GM19043 (cell line): ENCODE measurements at regions not wholly inside any gene's neighbourhood (a gene's known extent, or its start where the extent isn't known, plus 50 kb on each side); places are given as distances from the start of the nearest gene placed in this dataset.

Source experiments
- ATAC-seq: cut with Tn5 transposase; IDR thresholded peaks from one replicate; pipeline ENCODE4 v1.9.1; 2021; ENCODE audit warnings: low read depth; ENCODE audit not compliant: unreplicated experiment

DNA sequence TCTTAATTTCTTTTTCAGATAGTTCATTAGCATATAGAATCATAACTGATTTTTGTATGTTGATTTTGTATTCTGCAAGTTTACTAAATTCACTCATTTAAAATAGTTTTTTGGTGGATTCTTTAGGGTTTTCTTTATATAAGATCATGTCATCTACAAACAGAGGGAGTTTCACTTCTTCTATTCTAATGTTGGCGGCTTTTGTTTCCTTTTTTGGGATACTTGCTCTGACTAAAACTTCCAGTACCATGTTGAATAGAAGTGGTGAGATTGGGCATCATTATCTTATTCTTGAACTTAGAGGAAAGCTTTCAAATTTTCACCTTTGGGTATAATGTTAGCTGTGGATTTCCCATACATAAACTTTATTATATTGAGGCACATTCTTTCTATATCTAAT lies 296.9 kb downstream of the BCKDHB start:
- no peak for ATAC-seq

DNA sequence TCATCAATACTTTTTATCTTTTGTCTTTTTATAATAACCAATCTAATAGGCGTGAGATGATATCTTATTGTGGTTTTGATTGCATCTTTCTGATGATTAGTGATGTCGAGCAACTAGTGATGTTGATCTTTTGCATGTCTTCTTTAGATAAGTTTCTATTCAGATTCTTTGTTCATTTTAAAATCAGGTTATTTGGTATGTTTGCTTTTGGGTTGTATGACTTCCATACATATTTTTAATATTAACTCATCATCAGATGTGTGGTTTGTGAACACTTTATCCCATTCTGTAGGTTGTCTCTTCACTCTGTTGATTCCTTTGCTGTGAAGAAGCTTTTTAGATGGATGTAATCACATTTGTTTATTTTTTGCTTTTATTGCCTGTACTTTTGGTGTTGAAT lies 295.8 kb downstream of the BCKDHB start:
- no peak for ATAC-seq
